GM12891 (cell line): ENCODE measurements at regions not wholly inside any gene's neighbourhood (a gene's known extent, or its start where the extent isn't known, plus 50 kb on each side); places are given as distances from the start of the nearest gene placed in this dataset.

ENCODE experiments used
- PAX5 ChIP-seq: IDR thresholded peaks from 2 replicates; pipeline ENCODE4 v1.6.1; 2011; ENCODE audit warnings: low read length, moderate library complexity, mild to moderate bottlenecking; ENCODE audit not compliant: insufficient read depth, severe bottlenecking
- POLR2A ChIP-seq: IDR thresholded peaks from 2 replicates; pipeline ENCODE4 v1.6.1; 2011; ENCODE audit warnings: low read depth, low read length, control low read depth
- POLR2AphosphoS5 ChIP-seq: IDR thresholded peaks from 2 replicates; pipeline ENCODE4 v1.6.1; 2011; ENCODE audit warnings: low read depth, low read length, control low read depth
- POU2F2 ChIP-seq: IDR thresholded peaks from 2 replicates; pipeline ENCODE4 v1.6.1; 2011; ENCODE audit warnings: low read depth, mild to moderate bottlenecking, control low read depth, low read length, moderate library complexity
- SPI1 ChIP-seq: IDR thresholded peaks from 2 replicates; pipeline ENCODE4 v1.6.1; 2011; ENCODE audit warnings: low read depth, low read length, control low read depth
- TAF1 ChIP-seq: IDR thresholded peaks from 2 replicates; pipeline ENCODE4 v1.6.1; 2011; ENCODE audit warnings: low read depth, low read length, control low read depth

- TF ChIP-seq POLR2A (no peak), TAF1 (no peak), POLR2AphosphoS5 (no peak), PAX5 (no peak), SPI1 (no peak), POU2F2 (no peak)
Observed at GRCh38 chr21:27250366-27250765, 283.5 kb upstream of the ADAMTS5 start.
